Loucy (cell line): ENCODE measurements at regions not wholly inside any gene's neighbourhood (a gene's known extent, or its start where the extent isn't known, plus 50 kb on each side); places are given as distances from the start of the nearest gene placed in this dataset.

ENCODE experiments used
- H2AFZ ChIP-seq: fragments of 200-600 bp; sonication (generic); 2 replicates; pipeline ENCODE4 v1.6.0; 2016; ENCODE audit warnings: antibody characterized with exemption, mild to moderate bottlenecking, low read length, moderate library complexity
- H3F3A ChIP-seq: fragments of 200-600 bp; 2 replicates; pipeline ENCODE4 v1.6.0; 2016; ENCODE audit warnings: antibody characterized with exemption, low read depth, mild to moderate bottlenecking
- H3K27me3 ChIP-seq: fragments of 200-600 bp; sonication (generic); 2 replicates; pipeline ENCODE4 v1.6.1; 2014; ENCODE audit warnings: low read length, mild to moderate bottlenecking; ENCODE audit not compliant: insufficient read depth, poor library complexity, severe bottlenecking
- H3K36me3 ChIP-seq: fragments of 200-600 bp; sonication (generic); 2 replicates; pipeline ENCODE4 v1.6.1; 2016; ENCODE audit warnings: low read length; ENCODE audit not compliant: insufficient read depth
- H3K4me1 ChIP-seq: fragments of 200-600 bp; sonication (generic); 2 replicates; pipeline ENCODE4 v1.5.1; 2014; ENCODE audit warnings: low read length, mild to moderate bottlenecking; ENCODE audit not compliant: insufficient read depth, poor library complexity, severe bottlenecking
- H3K4me2 ChIP-seq: fragments of 200-600 bp; sonication (generic); 2 replicates; pipeline ENCODE4 v1.6.0; 2014; ENCODE audit warnings: antibody characterized with exemption, low read length, low read depth, mild to moderate bottlenecking; ENCODE audit not compliant: poor library complexity, severe bottlenecking
- H3K4me3 ChIP-seq: fragments of 200-600 bp; sonication (generic); 2 replicates; pipeline ENCODE4 v1.5.1; 2014; ENCODE audit warnings: low read length, mild to moderate bottlenecking, mixed read lengths; ENCODE audit not compliant: poor library complexity, severe bottlenecking
- H3K79me2 ChIP-seq: fragments of 200-600 bp; sonication (generic); 2 replicates; pipeline ENCODE4 v1.6.1; 2014; ENCODE audit warnings: low read length; ENCODE audit not compliant: insufficient read depth
- H3K9ac ChIP-seq: fragments of 200-600 bp; sonication (generic); 2 replicates; pipeline ENCODE4 v1.6.0; 2014; ENCODE audit warnings: mild to moderate bottlenecking, low read depth, low read length, moderate library complexity; ENCODE audit not compliant: poor library complexity, severe bottlenecking
- H3K9me2 ChIP-seq: fragments of 200-600 bp; sonication (generic); replicated peaks from 2 replicates; pipeline ENCODE4 v1.6.1; 2016; ENCODE audit warnings: low read depth, low read length, mixed read lengths
- H3K9me3 ChIP-seq: fragments of 200-600 bp; sonication (generic); 2 replicates; pipeline ENCODE4 v1.6.1; 2014; ENCODE audit warnings: mild to moderate bottlenecking, antibody characterized with exemption, low read length, low read depth; ENCODE audit not compliant: insufficient read depth
- H4K20me1 ChIP-seq: fragments of 200-600 bp; sonication (generic); 2 replicates; pipeline ENCODE4 v1.6.0; 2014; ENCODE audit warnings: antibody characterized with exemption, low read length, mild to moderate bottlenecking; ENCODE audit not compliant: insufficient read depth, poor library complexity, severe bottlenecking
- EZH2phosphoT487 ChIP-seq: fragments of 200-600 bp; IDR thresholded peaks from 2 replicates; pipeline ENCODE4 v1.6.1; 2018; ENCODE audit warnings: antibody characterized with exemption, mild to moderate bottlenecking, moderate library complexity, borderline replicate concordance
- TF ChIP-seq, protein P1 (sequence below): fragments of 200-600 bp; sonication (generic); conservative IDR thresholded peaks from 2 replicates; pipeline ENCODE4 v1.5.1; 2014; ENCODE audit warnings: mild to moderate bottlenecking, antibody characterized with exemption, low read length

DNA sequence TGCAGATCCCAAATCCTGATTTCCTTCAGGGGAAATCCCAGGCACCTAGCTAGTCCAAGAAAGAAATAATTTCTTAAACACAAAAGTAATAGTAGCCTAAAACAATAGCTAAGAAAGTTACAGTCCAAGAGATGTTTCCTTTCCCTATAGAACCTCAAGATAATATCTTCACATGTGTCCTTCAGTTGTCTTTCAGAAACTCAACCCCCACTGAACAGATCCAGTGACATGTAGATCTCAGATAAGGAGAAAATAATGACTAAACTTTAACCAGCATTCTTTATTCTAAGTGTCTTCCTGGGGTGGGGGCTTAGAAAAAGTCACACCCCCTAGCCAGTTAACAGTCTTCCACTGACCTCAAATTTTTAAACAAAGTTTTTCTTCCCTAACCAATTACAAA, 131.3 kb upstream of the ADRA1B start:
- TF ChIP-seq EZH2phosphoT487, result no peak
- TF ChIP-seq, protein P1, sequence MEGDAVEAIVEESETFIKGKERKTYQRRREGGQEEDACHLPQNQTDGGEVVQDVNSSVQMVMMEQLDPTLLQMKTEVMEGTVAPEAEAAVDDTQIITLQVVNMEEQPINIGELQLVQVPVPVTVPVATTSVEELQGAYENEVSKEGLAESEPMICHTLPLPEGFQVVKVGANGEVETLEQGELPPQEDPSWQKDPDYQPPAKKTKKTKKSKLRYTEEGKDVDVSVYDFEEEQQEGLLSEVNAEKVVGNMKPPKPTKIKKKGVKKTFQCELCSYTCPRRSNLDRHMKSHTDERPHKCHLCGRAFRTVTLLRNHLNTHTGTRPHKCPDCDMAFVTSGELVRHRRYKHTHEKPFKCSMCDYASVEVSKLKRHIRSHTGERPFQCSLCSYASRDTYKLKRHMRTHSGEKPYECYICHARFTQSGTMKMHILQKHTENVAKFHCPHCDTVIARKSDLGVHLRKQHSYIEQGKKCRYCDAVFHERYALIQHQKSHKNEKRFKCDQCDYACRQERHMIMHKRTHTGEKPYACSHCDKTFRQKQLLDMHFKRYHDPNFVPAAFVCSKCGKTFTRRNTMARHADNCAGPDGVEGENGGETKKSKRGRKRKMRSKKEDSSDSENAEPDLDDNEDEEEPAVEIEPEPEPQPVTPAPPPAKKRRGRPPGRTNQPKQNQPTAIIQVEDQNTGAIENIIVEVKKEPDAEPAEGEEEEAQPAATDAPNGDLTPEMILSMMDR, result no peak
- Histone ChIP-seq H3K9me2 (no peaks in the 10 kb centered on the region), H3K79me2 (no peaks in the 10 kb centered on the region), H3K9me3 (no peaks in the 10 kb centered on the region), H3F3A (no peaks in the 10 kb centered on the region), H3K36me3 (no peaks in the 10 kb centered on the region), H3K4me2 (no peak overlapping the region), H4K20me1 (no peaks in the 10 kb centered on the region), H2AFZ (no peak overlapping the region), H3K27me3 (no peaks in the 10 kb centered on the region), H3K9ac (no peak overlapping the region), H3K4me3 (no peak overlapping the region), H3K4me1 (no peaks in the 10 kb centered on the region)

GRCh38 chr5:159785656-159786055, 130.6 kb upstream of the ADRA1B start:
- TF ChIP-seq, protein P1, result no peak
- TF ChIP-seq EZH2phosphoT487, result no peak
- Histone ChIP-seq H4K20me1 (no peaks in the 10 kb centered on the region), H3K36me3 (no peaks in the 10 kb centered on the region), H3K4me3 (no peak overlapping the region), H3K79me2 (no peaks in the 10 kb centered on the region), H3K9me3 (no peaks in the 10 kb centered on the region), H3K27me3 (no peaks in the 10 kb centered on the region), H3K4me2 (no peak overlapping the region), H3K9ac (no peak overlapping the region), H3K9me2 (no peaks in the 10 kb centered on the region), H2AFZ (no peak overlapping the region), H3K4me1 (no peaks in the 10 kb centered on the region), H3F3A (no peaks in the 10 kb centered on the region)

DNA sequence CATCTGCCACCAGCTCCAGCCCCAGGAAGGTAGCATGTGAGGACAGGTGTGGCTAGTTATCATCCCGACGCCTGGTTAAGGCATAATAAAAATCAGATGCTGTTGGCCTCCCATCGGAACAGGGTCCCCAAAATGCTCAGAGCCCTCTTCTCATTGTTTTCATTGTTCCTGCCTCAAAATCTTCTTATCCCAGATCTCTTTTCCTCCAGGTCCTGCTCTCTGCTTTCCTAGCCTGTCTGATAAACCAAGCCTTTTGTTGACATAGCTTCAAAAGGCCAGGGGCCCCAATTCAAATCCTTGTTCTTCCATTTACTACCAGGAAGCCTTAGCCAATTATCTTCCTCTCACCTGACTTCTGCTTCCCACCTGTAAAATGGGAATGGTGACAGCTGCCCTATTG, 130.1 kb upstream of the ADRA1B start:
- Histone ChIP-seq H3K4me2 (no peak overlapping the region), H3K4me3 (no peak overlapping the region), H4K20me1 (no peaks in the 10 kb centered on the region), H3K36me3 (no peaks in the 10 kb centered on the region), H3K9me2 (no peaks in the 10 kb centered on the region), H3K27me3 (no peaks in the 10 kb centered on the region), H3K9me3 (no peaks in the 10 kb centered on the region), H3K9ac (no peak overlapping the region), H3K4me1 (no peaks in the 10 kb centered on the region), H3K79me2 (no peaks in the 10 kb centered on the region), H2AFZ (no peak overlapping the region), H3F3A (no peaks in the 10 kb centered on the region)
- TF ChIP-seq, protein P1, result no peak
- no peak for TF ChIP-seq EZH2phosphoT487
